ENCODE measurements at regions not wholly inside any gene's neighbourhood (a gene's known extent, or its start where the extent isn't known, plus 50 kb on each side); places are given as distances from the start of the nearest gene placed in this dataset.

- no peak for DNase-seq (ENCODE audit: low spot score)
- no peaks in the 10 kb centered on the region for H3K79me1 ChIP-seq (ENCODE audit: low read depth, low read length)
- no peaks in the 10 kb centered on the region for H3K27me3 ChIP-seq (ENCODE audit: control insufficient read depth in 3 of 3, insufficient read depth in 3 of 3, low read depth in 1 of 3, low read length in 3 of 3)
- H3K4me2 ChIP-seq (ENCODE audit: insufficient read depth, low read length, poor library complexity, severe bottlenecking) = no peak overlapping the region
- no peak overlapping the region for H3K14ac ChIP-seq (ENCODE audit: low read length)
- H4K91ac ChIP-seq (ENCODE audit: low read depth, low read length, poor library complexity) = no peak overlapping the region
- no peak overlapping the region for H3K27ac ChIP-seq (replicated peaks; ENCODE audit: low read length)
- H2BK15ac ChIP-seq (ENCODE audit: low read length) = no peak overlapping the region
- H3K23ac ChIP-seq (ENCODE audit: low read depth, low read length, poor library complexity) = no peak overlapping the region
- H3K4ac ChIP-seq (ENCODE audit: low read length) = no peak overlapping the region
- no peak overlapping the region for H3K4me3 ChIP-seq (ENCODE audit: low read length in 2 of 2)
- no peak overlapping the region for H2BK120ac ChIP-seq (ENCODE audit: low read depth, low read length)
- H2BK5ac ChIP-seq (ENCODE audit: low read length) = no peak overlapping the region
- no peak overlapping the region for H2AK5ac ChIP-seq (ENCODE audit: low read depth, low read length)
- H3K4me1 ChIP-seq (ENCODE audit: control insufficient read depth in 2 of 2, insufficient read depth in 1 of 2, low read depth in 1 of 2, low read length in 2 of 2) = peaks cover 0 to 2% of the 10 kb centered on the region in 2 donors
- no peak overlapping the region for H2BK12ac ChIP-seq (ENCODE audit: low read length)
- no peak overlapping the region for H3K18ac ChIP-seq (ENCODE audit: low read length)
- H2AFZ ChIP-seq (ENCODE audit: low read length) = no peak overlapping the region
- WGBS, 2 donors (ENCODE audit: extremely low coverage in 2 of 2, insufficient read length in 2 of 2, insufficient replicate concordance in 1 of 2) = no CpG with 5 or more reads among the region's 2 CpGs
- H3K36me3 ChIP-seq (replicated peaks in 1 of 2; ENCODE audit: control insufficient read depth in 2 of 2, insufficient read depth in 2 of 2, low read length in 2 of 2) = no peaks in the 10 kb centered on the region
- no peaks in the 10 kb centered on the region for H3K9me3 ChIP-seq (replicated peaks in 1 of 2; ENCODE audit: control insufficient read depth in 2 of 2, insufficient read depth in 1 of 2, low read depth in 1 of 2, low read length in 2 of 2)
- no peak overlapping the region for H3K9ac ChIP-seq (ENCODE audit: low read depth, low read length, poor library complexity)
- no peak overlapping the region for H4K8ac ChIP-seq (ENCODE audit: low read depth, low read length)
Observed at GRCh38 chr5:91703128-91703527, 320.0 kb upstream of the ARRDC3 start.

GRCh38 chr5:91699429-91699828 is 316.3 kb upstream of the ARRDC3 start:
- Histone ChIP-seq H4K91ac (ENCODE audit: low read depth, low read length, poor library complexity) (no peak overlapping the region), H3K36me3 (replicated peaks in 1 of 2; ENCODE audit: control insufficient read depth in 2 of 2, insufficient read depth in 2 of 2, low read length in 2 of 2) (no peaks in the 10 kb centered on the region), H3K18ac (ENCODE audit: low read length) (no peak overlapping the region), H3K4me1 (ENCODE audit: control insufficient read depth in 2 of 2, insufficient read depth in 1 of 2, low read depth in 1 of 2, low read length in 2 of 2) (no peaks in the 10 kb centered on the region), H3K27ac (replicated peaks; ENCODE audit: low read length) (no peak overlapping the region), H4K8ac (ENCODE audit: low read depth, low read length) (no peak overlapping the region), H2BK12ac (ENCODE audit: low read length) (no peak overlapping the region), H3K14ac (ENCODE audit: low read length) (no peak overlapping the region), H3K4ac (ENCODE audit: low read length) (no peak overlapping the region), H3K4me2 (ENCODE audit: insufficient read depth, low read length, poor library complexity, severe bottlenecking) (no peak overlapping the region), H2BK15ac (ENCODE audit: low read length) (no peak overlapping the region), H3K9ac (ENCODE audit: low read depth, low read length, poor library complexity) (no peak overlapping the region), H3K27me3 (ENCODE audit: control insufficient read depth in 3 of 3, insufficient read depth in 3 of 3, low read depth in 1 of 3, low read length in 3 of 3) (no peaks in the 10 kb centered on the region), H3K9me3 (replicated peaks in 1 of 2; ENCODE audit: control insufficient read depth in 2 of 2, insufficient read depth in 1 of 2, low read depth in 1 of 2, low read length in 2 of 2) (peaks cover 2 to 4% of the 10 kb centered on the region in 2 donors), H2AFZ (ENCODE audit: low read length) (no peak overlapping the region), H3K4me3 (ENCODE audit: low read length in 2 of 2) (no peak overlapping the region), H3K79me1 (ENCODE audit: low read depth, low read length) (no peaks in the 10 kb centered on the region), H2AK5ac (ENCODE audit: low read depth, low read length) (no peak overlapping the region), H2BK5ac (ENCODE audit: low read length) (no peak overlapping the region), H3K23ac (ENCODE audit: low read depth, low read length, poor library complexity) (no peak overlapping the region), H2BK120ac (ENCODE audit: low read depth, low read length) (no peak overlapping the region)
- DNase-seq (ENCODE audit: low spot score) = no peak
- WGBS, 2 donors (ENCODE audit: extremely low coverage in 2 of 2, insufficient read length in 2 of 2, insufficient replicate concordance in 1 of 2) = no CpG with 5 or more reads among the region's 3 CpGs

- peaks cover 0 to 5% of the 10 kb centered on the region in 2 donors for H3K9me3 ChIP-seq (replicated peaks in 1 of 2; ENCODE audit: control insufficient read depth in 2 of 2, insufficient read depth in 1 of 2, low read depth in 1 of 2, low read length in 2 of 2)
- no peak overlapping the region for H3K9ac ChIP-seq (ENCODE audit: low read depth, low read length, poor library complexity)
- H3K27ac ChIP-seq (replicated peaks; ENCODE audit: low read length) = no peak overlapping the region
- no peak overlapping the region for H3K18ac ChIP-seq (ENCODE audit: low read length)
- no peak overlapping the region for H3K4me2 ChIP-seq (ENCODE audit: insufficient read depth, low read length, poor library complexity, severe bottlenecking)
- H3K14ac ChIP-seq (ENCODE audit: low read length) = no peak overlapping the region
- H3K27me3 ChIP-seq (ENCODE audit: control insufficient read depth in 3 of 3, insufficient read depth in 3 of 3, low read depth in 1 of 3, low read length in 3 of 3) = no peaks in the 10 kb centered on the region
- WGBS, 2 donors (ENCODE audit: extremely low coverage in 2 of 2, insufficient read length in 2 of 2, insufficient replicate concordance in 1 of 2) = no CpG with 5 or more reads among the region's 2 CpGs
- H2AFZ ChIP-seq (ENCODE audit: low read length) = no peak overlapping the region
- H3K79me1 ChIP-seq (ENCODE audit: low read depth, low read length) = no peaks in the 10 kb centered on the region
- H2BK5ac ChIP-seq (ENCODE audit: low read length) = no peak overlapping the region
- no peak overlapping the region for H2AK5ac ChIP-seq (ENCODE audit: low read depth, low read length)
- no peak overlapping the region for H2BK120ac ChIP-seq (ENCODE audit: low read depth, low read length)
- H2BK15ac ChIP-seq (ENCODE audit: low read length) = no peak overlapping the region
- H4K8ac ChIP-seq (ENCODE audit: low read depth, low read length) = no peak overlapping the region
- H2BK12ac ChIP-seq (ENCODE audit: low read length) = no peak overlapping the region
- H3K4me3 ChIP-seq (ENCODE audit: low read length in 2 of 2) = no peak overlapping the region
- no peak for DNase-seq (ENCODE audit: low spot score)
- no peak overlapping the region for H4K91ac ChIP-seq (ENCODE audit: low read depth, low read length, poor library complexity)
- no peak overlapping the region for H3K23ac ChIP-seq (ENCODE audit: low read depth, low read length, poor library complexity)
- no peaks in the 10 kb centered on the region for H3K4me1 ChIP-seq (ENCODE audit: control insufficient read depth in 2 of 2, insufficient read depth in 1 of 2, low read depth in 1 of 2, low read length in 2 of 2)
- H3K36me3 ChIP-seq (replicated peaks in 1 of 2; ENCODE audit: control insufficient read depth in 2 of 2, insufficient read depth in 2 of 2, low read length in 2 of 2) = no peaks in the 10 kb centered on the region
- H3K4ac ChIP-seq (ENCODE audit: low read length) = no peak overlapping the region
Observed at GRCh38 chr5:91691592-91691991, 308.5 kb upstream of the ARRDC3 start.

- H3K4ac ChIP-seq (ENCODE audit: low read length) = no peak overlapping the region
- H3K36me3 ChIP-seq (replicated peaks in 1 of 2; ENCODE audit: control insufficient read depth in 2 of 2, insufficient read depth in 2 of 2, low read length in 2 of 2) = no peaks in the 10 kb centered on the region
- H3K27me3 ChIP-seq (ENCODE audit: control insufficient read depth in 3 of 3, insufficient read depth in 3 of 3, low read depth in 1 of 3, low read length in 3 of 3) = no peaks in the 10 kb centered on the region
- no peak overlapping the region for H3K9ac ChIP-seq (ENCODE audit: low read depth, low read length, poor library complexity)
- no peak overlapping the region for H2BK5ac ChIP-seq (ENCODE audit: low read length)
- no peak overlapping the region for H3K14ac ChIP-seq (ENCODE audit: low read length)
- H4K91ac ChIP-seq (ENCODE audit: low read depth, low read length, poor library complexity) = no peak overlapping the region
- H3K4me1 ChIP-seq (ENCODE audit: control insufficient read depth in 2 of 2, insufficient read depth in 1 of 2, low read depth in 1 of 2, low read length in 2 of 2) = no peaks in the 10 kb centered on the region
- no peak overlapping the region for H3K4me3 ChIP-seq (ENCODE audit: low read length in 2 of 2)
- no peak overlapping the region for H2AK5ac ChIP-seq (ENCODE audit: low read depth, low read length)
- no peak overlapping the region for H4K8ac ChIP-seq (ENCODE audit: low read depth, low read length)
- no peak overlapping the region for H2BK15ac ChIP-seq (ENCODE audit: low read length)
- H3K23ac ChIP-seq (ENCODE audit: low read depth, low read length, poor library complexity) = no peak overlapping the region
- no peak overlapping the region for H2AFZ ChIP-seq (ENCODE audit: low read length)
- H3K18ac ChIP-seq (ENCODE audit: low read length) = no peak overlapping the region
- no peak overlapping the region for H2BK12ac ChIP-seq (ENCODE audit: low read length)
- H2BK120ac ChIP-seq (ENCODE audit: low read depth, low read length) = no peak overlapping the region
- no peak overlapping the region for H3K4me2 ChIP-seq (ENCODE audit: insufficient read depth, low read length, poor library complexity, severe bottlenecking)
- H3K27ac ChIP-seq (replicated peaks; ENCODE audit: low read length) = no peak overlapping the region
- H3K9me3 ChIP-seq (replicated peaks in 1 of 2; ENCODE audit: control insufficient read depth in 2 of 2, insufficient read depth in 1 of 2, low read depth in 1 of 2, low read length in 2 of 2) = peaks cover 0 to 5% of the 10 kb centered on the region in 2 donors
- no peaks in the 10 kb centered on the region for H3K79me1 ChIP-seq (ENCODE audit: low read depth, low read length)
- DNase-seq (ENCODE audit: low spot score) = no peak
- WGBS, 2 donors (ENCODE audit: extremely low coverage in 2 of 2, insufficient read length in 2 of 2, insufficient replicate concordance in 1 of 2) = no CpG with 5 or more reads among the region's 3 CpGs
Observed at GRCh38 chr5:91690921-91691320, 307.8 kb upstream of the ARRDC3 start.

Data from neuronal stem cell (in vitro differentiated cells).